Frontal cortex (tissue), 3 donors: ENCODE measurements at regions not wholly inside any gene's neighbourhood (a gene's known extent, or its start where the extent isn't known, plus 50 kb on each side); places are given as distances from the start of the nearest gene placed in this dataset.

ENCODE experiments used
- DNase-seq, 2 donors: peaks; one replicate each; pipeline ENCODE4 v3.0.0; 2012; ENCODE audit warnings: low spot score in 2 of 2
- FAIRE-seq: peaks from 2 replicates; lab custom pipeline; 2012; peaks lifted over from hg19 to GRCh38; lab: Jason Lieb, UNC
- donor health status: control.
- donor health status: control.
- donor health status: control.

GRCh38 chr13:31853643-31854326, 114.5 kb downstream of the RXFP2 start:
- DNase-seq, result no peak

GRCh38 chr13:31859571-31859970, 120.2 kb downstream of the RXFP2 start:
- no peak for DNase-seq
- no peak for FAIRE-seq

More at GRCh38 chr13:31853643-31854326, 114.5 kb downstream of the RXFP2 start:
- FAIRE-seq, result no peak

GRCh38 chr13:31860002-31860401, 120.7 kb downstream of the RXFP2 start:
- no peak for DNase-seq
- FAIRE-seq, result no peak

GRCh38 chr13:31862828-31863227, 123.5 kb downstream of the RXFP2 start:
- FAIRE-seq (no peak), DNase-seq (no peak)

GRCh38 chr13:31864307-31864706, 125.0 kb downstream of the RXFP2 start:
- DNase-seq, result no peak
- FAIRE-seq, result no peak

- no peak for DNase-seq
Observed at GRCh38 chr13:31866099-31866498, 126.8 kb downstream of the RXFP2 start.

GRCh38 chr13:31867709-31868108, 128.4 kb downstream of the RXFP2 start:
- no peak for FAIRE-seq
- DNase-seq, result no peak

More at GRCh38 chr13:31866099-31866498, 126.8 kb downstream of the RXFP2 start:
- no peak for FAIRE-seq

- FAIRE-seq, result no peak
- DNase-seq, result no peak
Observed at GRCh38 chr13:31869582-31869981, 130.3 kb downstream of the RXFP2 start.

- FAIRE-seq (no peak), DNase-seq (no peak)
Observed at GRCh38 chr13:31870511-31870910, 131.2 kb downstream of the RXFP2 start.

GRCh38 chr13:31873145-31873544, 133.8 kb downstream of the RXFP2 start:
- FAIRE-seq, result no peak

GRCh38 chr13:31875134-31875533, 135.8 kb downstream of the RXFP2 start:
- FAIRE-seq, result no peak
- no peak for DNase-seq

More at GRCh38 chr13:31873145-31873544, 133.8 kb downstream of the RXFP2 start:
- DNase-seq, result no peak

- DNase-seq, result no peak
- no peak for FAIRE-seq
Observed at GRCh38 chr13:31878052-31878451, 138.7 kb downstream of the RXFP2 start.

- no peak for DNase-seq
- FAIRE-seq, result no peak
Observed at GRCh38 chr13:31878495-31878894, 139.2 kb downstream of the RXFP2 start.

GRCh38 chr13:31878955-31879354, 139.6 kb downstream of the RXFP2 start:
- no peak for FAIRE-seq
- no peak for DNase-seq

GRCh38 chr13:31880851-31881494, 141.6 kb downstream of the RXFP2 start:
- FAIRE-seq, result no peak
- no peak for DNase-seq

GRCh38 chr13:31881495-31881882, 142.2 kb downstream of the RXFP2 start:
- FAIRE-seq (no peak), DNase-seq (no peak)

GRCh38 chr13:31882794-31883193, 143.5 kb downstream of the RXFP2 start:
- no peak for DNase-seq
- FAIRE-seq, result no peak

- DNase-seq, result no peak
- no peak for FAIRE-seq
Observed at GRCh38 chr13:31884556-31884955, 145.2 kb downstream of the RXFP2 start.

- FAIRE-seq (no peak), DNase-seq (no peak)
Observed at GRCh38 chr13:31885994-31886393, 145.6 kb upstream of the FRY start.

GRCh38 chr13:31887286-31887685, 144.3 kb upstream of the FRY start:
- FAIRE-seq (no peak), DNase-seq (no peak)

GRCh38 chr13:31890946-31891345, 140.6 kb upstream of the FRY start:
- FAIRE-seq (no peak), DNase-seq (no peak)

- FAIRE-seq, result no peak
- no peak for DNase-seq
Observed at GRCh38 chr13:31891472-31891871, 140.1 kb upstream of the FRY start.
